GM12865 (cell line): ENCODE measurements at regions not wholly inside any gene's neighbourhood (a gene's known extent, or its start where the extent isn't known, plus 50 kb on each side); places are given as distances from the start of the nearest gene placed in this dataset.

ENCODE experiments used
- DNase-seq: peaks from one replicate; pipeline ENCODE4 v3.0.0; 2010; ENCODE audit warnings: low read depth
- H3K4me3 ChIP-seq: 2 replicates; pipeline ENCODE4 v1.5.1; 2011; ENCODE audit warnings: mild to moderate bottlenecking, low read depth, low read length, control low read depth
- TF ChIP-seq, protein P1 (sequence below): IDR thresholded peaks from 2 replicates; pipeline ENCODE4 v1.5.1; 2011; ENCODE audit warnings: low read length, control low read depth, low read depth, inconsistent platforms; ENCODE audit not compliant: insufficient read depth; ENCODE audit errors: missing control alignments

DNA sequence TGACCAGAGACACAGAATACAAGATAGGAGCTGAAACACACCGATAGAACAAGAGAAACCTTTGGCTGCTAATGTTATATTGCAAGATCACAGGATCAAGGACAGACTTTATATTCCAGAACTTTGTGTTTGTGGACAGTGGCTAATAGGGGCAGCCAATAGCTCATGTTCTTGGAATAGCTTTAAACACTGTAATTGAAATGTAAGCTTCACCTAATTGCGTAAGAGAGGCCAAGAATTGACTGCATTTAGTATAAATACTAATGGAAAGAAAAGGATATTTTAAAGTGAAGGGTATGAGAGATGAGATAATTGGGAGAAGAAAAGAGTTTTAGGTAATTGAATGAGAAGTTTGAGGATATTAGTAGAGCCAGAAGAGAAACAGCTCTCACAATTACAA is 758.8 kb downstream of the CDH11 start:
- DNase-seq = no peak
- no peak overlapping the region for H3K4me3 ChIP-seq
- TF ChIP-seq, protein P1, sequence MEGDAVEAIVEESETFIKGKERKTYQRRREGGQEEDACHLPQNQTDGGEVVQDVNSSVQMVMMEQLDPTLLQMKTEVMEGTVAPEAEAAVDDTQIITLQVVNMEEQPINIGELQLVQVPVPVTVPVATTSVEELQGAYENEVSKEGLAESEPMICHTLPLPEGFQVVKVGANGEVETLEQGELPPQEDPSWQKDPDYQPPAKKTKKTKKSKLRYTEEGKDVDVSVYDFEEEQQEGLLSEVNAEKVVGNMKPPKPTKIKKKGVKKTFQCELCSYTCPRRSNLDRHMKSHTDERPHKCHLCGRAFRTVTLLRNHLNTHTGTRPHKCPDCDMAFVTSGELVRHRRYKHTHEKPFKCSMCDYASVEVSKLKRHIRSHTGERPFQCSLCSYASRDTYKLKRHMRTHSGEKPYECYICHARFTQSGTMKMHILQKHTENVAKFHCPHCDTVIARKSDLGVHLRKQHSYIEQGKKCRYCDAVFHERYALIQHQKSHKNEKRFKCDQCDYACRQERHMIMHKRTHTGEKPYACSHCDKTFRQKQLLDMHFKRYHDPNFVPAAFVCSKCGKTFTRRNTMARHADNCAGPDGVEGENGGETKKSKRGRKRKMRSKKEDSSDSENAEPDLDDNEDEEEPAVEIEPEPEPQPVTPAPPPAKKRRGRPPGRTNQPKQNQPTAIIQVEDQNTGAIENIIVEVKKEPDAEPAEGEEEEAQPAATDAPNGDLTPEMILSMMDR = no peak

GRCh38 chr16:64362193-64362592 is 759.7 kb downstream of the CDH11 start:
- TF ChIP-seq, protein P1 = no peak
- H3K4me3 ChIP-seq = no peak overlapping the region
- DNase-seq = no peak

- DNase-seq = no peak
- H3K4me3 ChIP-seq = no peak overlapping the region
- TF ChIP-seq, protein P1 = no peak
Observed at GRCh38 chr16:64361753-64362152, 760.1 kb downstream of the CDH11 start.

GRCh38 chr16:64358291-64358690 is 763.6 kb downstream of the CDH11 start:
- H3K4me3 ChIP-seq = no peak overlapping the region
- TF ChIP-seq, protein P1 = no peak
- DNase-seq = no peak

GRCh38 chr16:64356267-64356666 is 765.6 kb downstream of the CDH11 start:
- H3K4me3 ChIP-seq = no peak overlapping the region
- TF ChIP-seq, protein P1 = no peak
- DNase-seq = no peak

DNA sequence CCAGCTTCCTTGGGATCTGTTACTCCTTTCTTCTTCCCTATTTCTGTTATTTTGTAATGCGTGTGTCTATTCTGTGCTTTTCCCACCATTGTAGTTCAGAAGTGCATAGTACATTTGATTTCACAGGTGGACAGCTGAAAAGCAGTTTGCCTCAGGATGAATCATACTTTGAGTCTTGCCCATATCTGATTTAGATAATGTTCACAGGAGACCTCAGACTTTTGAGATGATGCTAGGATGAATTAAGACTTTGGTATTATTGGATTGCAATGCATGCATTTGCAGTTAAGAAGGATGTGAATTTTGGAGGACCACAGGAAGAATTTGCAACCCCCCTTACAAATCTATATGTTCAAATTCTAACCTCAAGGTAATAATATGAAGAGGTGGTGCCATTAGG is 769.6 kb downstream of the CDH11 start:
- TF ChIP-seq, protein P1 = no peak
- H3K4me3 ChIP-seq = no peak overlapping the region
- DNase-seq = no peak

DNA sequence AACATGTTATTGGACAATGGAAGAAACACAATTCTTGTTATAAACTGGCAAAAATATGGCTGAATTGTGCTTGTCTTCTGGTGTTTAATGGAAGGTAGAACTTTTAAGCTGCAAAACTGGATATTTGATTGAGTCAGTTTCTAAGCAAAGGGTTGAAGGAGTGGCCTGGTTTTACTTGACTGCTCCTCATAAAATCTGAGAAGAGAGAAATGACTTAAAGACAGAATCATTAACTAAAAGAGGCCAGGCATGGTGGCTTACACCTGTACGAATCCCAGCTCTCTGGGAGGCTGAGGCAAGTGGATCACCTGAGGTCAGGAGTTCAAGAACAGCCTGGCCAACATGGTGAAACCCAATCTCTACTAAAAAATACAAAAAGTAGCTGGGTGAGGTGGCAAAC is 770.7 kb downstream of the CDH11 start:
- TF ChIP-seq, protein P1 = no peak
- DNase-seq = no peak
- no peak overlapping the region for H3K4me3 ChIP-seq
